Stromal cell of bone marrow (primary cell): ENCODE measurements at regions not wholly inside any gene's neighbourhood (a gene's known extent, or its start where the extent isn't known, plus 50 kb on each side); places are given as distances from the start of the nearest gene placed in this dataset.
"Not testable (repeated sequence)": the region's sequence is repeated elsewhere in the genome, so short reads cannot be mapped to it uniquely, and the experiment has no call there.

ENCODE experiments used
- DNase-seq: peaks from one replicate; pipeline ENCODE4 v3.0.0-alpha.2; 2012; ENCODE audit warnings: low read depth

DNA sequence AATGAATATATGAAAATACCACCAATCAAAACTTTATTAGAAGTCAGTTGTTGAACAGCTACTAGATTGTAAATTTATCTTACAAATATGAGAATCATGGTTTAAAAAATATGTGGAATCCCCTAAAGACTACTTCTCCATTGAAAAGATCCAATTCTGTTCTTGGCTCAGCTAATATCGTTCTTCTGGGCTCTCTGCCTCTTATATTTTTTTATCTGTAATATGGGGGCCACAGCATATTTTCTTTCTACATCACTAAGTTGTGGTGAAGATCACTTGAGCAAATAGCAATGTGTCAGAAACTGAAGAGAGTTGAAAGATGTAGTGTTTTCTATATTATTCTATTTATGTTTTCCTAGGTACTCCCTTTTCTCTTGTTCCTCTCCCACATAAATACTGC is 198.1 kb downstream of the FZD1 start:
- DNase-seq = peak; percentile 41

DNA sequence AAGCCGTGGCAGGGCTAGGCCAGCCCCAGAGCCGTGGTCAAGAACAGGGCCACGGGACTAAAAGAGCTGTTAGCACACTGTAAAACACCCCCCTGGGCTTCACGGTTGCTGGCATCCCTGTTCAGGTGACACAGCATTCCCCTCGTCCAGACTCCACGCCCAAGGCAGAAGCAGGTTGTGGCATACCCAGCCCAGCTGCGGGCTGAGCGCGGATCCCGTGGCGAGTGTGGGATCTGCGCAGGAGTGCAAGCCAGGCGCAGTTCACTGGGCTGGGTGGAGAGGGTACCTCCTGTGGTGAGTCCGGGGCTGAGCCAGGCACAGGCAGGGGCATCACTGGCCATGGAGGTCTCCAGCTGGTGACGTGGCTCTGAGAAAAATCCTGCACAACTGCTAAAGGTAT is 199.1 kb downstream of the FZD1 start:
- no peak for DNase-seq

DNA sequence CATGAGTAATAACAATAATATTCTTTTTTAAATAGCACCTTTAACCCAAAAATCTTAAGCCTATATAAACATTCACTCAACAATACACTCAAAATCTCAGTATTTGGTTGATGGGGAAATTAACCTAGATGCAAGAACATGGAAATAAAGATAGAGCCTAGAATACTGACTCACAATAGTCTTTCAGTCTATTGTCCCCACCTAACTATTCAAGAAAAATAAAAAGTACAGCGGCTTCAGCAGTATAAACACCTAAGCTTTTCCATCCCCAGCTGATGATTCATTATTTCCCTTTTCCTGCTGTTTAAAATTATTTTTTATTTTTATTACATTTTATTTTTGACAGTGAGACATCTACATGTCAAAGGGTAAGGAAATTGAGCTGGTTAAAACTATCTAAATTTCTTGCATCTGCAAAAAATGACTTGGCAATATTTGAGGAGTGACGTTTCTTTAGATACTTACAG is 201.4 kb downstream of the FZD1 start:
- DNase-seq = peak; percentile 64

DNA sequence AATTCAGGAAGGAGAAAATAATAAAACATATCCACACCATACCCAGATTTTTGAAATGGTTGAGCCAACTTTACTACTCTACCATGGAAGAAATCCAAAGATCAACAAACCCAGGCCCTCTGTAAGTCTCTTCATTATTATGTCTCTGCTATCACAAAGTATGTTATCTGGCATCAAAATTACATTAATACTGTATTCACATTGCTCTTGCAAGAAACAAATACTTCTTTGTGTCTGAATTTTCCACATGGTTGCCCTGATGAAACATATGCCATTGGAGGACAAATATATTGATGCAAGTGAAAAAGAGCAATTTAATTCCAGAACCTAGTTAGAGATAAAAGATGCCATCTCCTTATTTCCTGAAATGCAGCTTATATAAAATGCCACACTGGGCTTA is 204.0 kb downstream of the FZD1 start:
- DNase-seq = no peak

DNA sequence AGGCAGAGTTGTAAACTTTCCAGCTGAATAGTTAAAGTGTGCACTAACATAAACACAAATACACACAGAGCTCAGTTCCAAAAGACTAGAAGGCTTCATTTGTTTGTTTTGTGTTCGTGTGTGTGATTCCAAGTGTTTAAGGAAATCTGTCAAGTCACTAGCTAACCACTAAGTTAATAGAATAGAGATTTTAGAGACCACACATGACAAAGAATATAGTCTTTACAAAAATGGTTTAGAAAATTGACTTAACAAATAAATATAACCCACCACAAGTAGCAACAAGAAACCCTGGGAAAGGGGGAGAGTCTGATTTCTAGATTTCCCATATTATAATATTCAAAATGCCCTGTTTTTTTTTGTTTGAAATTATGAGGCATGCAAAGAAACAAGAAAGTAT is 209.4 kb downstream of the FZD1 start:
- no peak for DNase-seq

DNA sequence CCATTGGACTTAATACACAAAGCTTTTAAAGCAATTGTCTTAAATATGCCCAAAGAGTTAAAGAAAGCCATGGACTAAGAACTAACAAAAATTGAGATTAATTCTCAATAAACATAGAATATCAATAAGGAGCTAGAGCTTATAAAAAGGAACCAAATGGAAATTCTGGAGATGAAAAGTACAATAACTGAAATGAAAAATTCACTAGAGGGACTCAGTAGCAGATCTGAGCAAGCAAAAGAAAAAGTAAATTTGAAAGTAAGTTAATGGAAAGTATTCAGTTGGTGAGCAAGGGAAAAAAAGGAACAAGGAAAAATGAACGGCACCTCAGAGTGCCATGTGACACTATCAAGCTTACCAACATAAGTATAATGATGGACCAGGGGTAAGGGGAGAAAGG is 209.8 kb downstream of the FZD1 start:
- no peak for DNase-seq

DNA sequence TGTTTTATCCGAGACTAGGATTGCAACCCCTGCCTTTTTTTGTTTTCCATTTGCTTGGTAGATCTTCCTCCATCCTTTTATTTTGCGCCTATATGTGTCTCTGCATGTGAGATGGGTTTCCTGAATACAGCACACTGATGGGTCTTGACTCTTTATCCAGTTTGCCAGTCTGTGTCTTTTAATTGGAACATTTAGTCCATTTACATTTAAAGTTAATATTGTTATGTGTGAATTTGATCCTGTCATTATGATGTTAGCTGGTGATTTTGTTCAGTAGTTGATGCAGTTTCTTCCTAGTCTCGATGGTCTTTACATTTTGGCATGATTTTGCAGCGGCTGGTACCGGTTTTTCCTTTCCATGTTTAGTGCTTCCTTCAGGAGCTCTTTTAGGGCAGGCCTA is 216.2 kb downstream of the FZD1 start:
- not testable (repeated sequence) for DNase-seq

DNA sequence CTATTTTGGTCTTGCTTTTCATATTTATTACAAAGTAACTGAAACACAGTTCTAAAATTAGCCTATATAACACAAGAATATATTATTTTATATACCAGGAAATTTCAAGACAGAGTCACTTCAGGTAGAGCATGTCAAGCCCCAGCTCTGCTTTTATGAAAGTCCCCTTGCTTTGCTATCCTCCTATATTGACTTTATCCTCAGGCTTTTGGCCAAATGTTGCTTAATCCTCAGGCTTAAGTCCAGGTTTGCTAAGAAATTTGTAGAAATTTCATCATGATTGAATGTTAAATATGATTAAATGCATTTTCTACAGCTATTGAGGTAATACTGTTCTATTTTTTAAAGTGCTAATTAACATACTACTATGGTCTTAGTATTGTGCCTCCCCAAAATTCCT is 227.6 kb downstream of the FZD1 start:
- no peak for DNase-seq

DNA sequence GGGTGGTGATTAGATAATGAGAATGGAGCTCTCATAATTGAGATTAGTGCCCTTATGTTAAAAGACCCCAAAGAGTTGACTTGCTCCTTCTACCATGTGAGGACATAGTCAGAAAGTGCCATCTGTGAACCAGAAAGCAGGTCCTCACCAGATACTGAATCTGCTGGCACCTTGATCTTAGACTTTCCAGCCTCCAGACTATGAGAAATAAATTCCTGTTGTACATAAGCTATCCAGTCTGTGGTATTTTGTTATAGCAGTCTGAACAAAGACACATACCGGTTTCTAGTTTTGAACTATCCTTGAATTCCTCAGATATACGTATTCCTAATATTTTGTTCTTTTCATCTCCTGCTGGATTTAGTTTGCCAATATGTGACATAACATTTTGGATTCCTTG is 228.1 kb downstream of the FZD1 start:
- no peak for DNase-seq

DNA sequence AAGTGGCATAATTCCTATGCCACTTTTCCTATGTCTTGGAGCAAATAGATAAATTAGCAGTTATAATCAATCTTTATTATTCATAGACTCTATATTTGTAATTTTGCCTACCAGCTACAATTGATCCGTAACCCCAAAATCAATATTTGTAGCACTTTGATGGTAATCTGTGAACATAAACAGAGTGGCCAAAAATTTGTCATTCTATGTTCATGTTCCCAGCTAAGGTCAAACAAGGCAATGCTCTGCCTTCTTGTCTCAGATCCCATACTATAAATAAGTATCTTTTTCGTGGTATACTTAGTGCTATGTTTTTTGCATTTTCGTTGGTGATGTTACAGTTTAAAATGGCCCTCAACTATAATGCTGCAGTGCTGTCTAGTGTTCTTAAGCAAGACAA is 228.5 kb downstream of the FZD1 start:
- DNase-seq = no peak

DNA sequence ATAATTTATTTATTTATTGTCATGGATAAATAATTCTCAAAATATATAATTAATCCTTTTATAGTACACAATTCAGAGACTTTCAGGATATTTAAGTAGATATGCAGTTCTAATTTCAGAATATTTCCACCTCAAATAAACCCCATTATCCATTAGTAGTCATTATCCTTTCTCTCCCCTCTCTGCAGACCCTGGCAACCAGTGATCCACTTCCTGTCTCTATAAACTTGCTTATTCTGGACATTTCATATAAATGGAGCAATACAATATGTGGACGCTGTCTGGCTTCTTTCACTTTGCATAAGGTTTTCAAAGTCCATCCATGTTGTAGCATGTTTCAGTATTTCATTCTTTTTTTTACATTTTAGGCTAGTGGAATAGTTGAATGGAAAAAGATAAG is 230.2 kb downstream of the FZD1 start:
- no peak for DNase-seq

DNA sequence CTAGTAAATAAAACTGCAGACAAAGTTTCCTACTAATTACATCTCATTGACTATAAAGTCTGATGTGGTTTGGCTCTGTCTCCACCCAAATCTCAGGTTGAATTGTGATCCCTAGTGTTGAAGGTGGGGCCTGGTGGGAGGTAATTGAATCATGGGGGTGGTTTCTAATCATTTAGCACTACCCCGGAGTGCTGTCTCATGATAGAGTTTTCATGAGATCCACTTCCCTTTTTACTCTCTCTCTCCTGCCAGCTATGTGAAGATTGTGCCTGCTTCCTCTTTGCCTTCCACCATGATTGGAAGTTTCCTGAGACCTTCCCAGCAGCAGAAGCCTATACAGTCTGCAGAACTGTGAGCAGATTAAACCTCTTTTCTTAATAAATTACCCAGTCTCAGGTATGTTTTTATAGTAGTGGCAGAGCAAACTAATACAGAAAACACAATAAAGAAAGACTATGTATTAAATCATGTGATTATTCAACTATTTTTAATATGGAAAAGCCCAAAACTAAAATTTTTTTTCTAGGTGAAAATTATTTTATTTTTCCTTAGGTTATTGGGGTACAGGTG is 232.1 kb downstream of the FZD1 start:
- DNase-seq = no peak

DNA sequence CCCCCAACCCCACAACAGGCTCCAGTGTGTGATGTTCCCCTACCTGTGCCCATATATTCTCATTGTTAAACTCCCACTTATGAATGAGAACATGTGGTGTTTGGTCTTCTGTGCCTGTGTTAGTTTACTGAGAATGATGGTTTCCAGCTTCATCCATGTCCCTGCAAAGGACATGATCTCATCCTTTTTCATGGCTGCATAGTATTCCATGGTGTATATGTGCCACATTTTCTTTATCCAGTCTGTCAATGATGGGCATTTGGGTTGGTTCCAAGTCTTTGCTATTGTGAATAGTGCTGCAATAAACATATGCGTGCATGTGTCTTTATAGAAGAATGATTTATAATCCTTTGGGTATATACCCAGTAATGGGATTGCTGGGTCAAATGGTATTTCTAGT is 233.0 kb downstream of the FZD1 start:
- DNase-seq = not testable (repeated sequence)

DNA sequence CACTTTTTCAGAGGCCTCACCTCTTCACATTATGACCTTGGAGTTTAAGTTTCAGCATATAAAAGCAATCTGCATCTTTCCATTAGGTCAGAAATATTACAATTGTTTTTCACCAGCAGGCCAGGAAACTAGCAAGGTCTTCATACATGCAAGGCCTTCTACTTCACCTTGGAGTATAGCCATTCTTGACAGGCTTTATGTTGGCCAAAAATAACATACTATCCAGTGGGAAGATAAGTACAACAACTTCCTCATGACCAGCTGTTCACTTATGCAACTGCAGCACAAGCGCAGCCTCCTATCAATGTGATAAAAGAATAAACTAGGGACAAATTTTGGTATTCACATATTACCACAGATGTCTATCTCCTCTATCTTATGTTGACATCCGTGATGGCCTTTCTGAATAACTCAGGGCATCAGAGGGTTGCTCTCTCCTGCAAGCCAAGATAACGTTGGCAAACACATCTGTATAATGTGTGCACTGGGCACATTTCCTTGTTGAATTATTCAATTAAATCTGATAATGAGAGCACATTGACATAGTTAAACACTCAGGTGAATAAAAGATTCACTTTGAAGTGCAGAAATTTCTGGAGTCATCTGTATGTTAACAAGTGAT is 239.8 kb downstream of the FZD1 start:
- no peak for DNase-seq

DNA sequence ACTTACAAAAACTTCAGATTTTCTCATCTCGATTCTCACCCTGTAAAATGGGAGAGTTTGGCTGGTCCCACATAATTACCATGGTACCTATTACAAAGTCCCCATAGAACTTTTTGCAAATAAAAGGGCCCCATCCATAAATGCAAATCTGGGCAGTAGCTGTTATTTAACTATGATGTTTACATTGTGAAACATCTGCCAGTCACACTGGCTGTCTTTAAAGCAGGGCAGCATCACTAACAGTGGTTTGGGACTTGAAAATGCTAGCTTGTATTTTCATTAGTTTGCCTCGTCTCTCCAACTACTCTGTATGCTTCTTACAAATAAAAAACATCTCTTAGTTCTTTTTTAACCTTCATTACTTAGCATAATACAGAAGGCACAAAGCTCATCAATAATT is 240.7 kb downstream of the FZD1 start:
- no peak for DNase-seq

DNA sequence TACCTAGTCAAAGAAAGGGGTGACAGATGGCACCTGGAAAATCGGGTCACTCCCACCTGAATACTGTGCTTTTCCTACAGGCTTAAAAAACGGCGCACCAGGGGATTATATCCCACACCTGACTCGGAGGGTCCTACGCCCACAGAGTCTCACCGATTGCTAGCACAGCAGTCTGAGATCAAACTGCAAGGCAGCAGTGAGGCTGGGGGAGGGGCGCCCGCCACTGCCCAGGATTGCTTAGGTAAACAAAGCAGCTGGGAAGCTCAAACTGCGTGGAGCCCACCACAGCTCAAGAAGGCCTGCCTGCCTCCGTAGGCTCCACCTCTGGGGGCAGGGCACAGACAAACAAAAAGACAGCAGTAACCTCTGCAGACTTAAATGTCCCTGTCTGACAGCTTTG is 242.7 kb downstream of the FZD1 start:
- DNase-seq = not testable (repeated sequence)

DNA sequence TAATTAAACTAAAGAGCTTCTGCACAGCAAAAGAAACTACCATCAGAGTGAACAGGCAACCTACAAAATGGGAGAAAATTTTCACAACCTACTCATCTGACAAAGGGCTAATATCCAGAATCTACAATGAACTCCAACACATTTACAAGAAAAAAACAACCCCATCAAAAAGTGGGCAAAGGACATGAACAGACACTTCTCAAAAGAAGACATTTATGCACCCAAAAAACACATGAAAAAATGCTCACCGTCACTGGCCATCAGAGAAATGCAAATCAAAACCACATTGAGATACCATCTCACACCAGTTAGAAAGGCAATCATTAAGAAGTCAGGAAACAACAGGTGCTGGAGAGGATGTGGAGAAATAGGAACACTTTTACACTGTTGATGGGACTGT is 247.6 kb downstream of the FZD1 start:
- not testable (repeated sequence) for DNase-seq

DNA sequence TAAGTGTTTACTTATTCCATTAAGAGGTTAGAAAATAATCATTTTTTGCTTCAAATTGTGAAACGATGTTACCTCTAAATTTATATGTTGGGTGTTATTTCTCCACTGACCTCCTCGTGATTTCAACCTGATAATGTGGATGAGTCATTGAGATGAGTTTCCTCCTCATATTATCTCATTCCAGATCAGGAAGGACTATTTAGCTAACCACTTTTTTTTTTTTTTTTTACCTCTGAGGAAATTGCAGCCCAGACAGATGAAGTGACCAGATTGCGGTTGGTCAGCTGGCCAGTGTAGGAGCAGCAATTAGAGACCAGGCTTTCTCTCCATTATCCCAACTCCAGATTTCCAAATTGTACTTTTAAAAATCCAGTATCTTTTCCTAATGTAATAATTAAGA is 248.7 kb downstream of the FZD1 start:
- no peak for DNase-seq

DNA sequence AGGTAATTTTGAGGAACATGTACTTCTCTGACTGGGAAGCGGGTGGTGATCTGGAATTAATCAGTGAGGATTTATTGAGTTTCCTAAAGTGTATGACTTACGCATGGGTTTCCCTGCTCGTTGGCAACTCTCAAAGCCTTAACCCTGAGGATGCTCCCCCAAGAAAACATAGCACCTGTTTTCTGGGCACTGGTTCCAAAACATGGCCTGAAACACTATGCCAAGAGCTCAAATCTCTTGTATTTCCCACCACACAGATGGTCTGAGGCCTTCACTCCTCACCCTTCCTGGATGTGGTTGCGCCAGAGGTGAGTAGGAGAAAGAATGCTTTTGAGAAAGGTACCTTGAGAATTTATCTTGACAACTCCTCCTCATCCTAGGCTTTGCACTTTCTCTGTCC is 250.4 kb downstream of the FZD1 start:
- no peak for DNase-seq

DNA sequence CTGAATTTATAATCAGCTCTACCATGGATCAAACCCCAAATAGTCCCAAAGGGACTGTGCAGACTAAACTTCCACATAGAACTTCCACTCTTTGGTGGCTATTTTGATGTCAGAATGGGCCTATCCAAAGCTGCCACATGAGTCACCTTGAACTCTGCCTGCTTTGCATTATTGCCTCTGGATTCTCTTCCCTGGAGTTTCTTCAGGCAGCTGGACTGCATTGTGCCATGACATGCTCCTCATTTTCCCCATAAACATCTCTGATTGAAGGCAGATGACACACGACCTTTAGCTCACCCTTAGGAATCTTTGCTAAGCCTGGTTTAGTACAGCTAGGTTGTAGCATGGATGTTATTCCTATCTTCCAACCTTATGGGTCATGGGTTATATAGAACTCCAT is 251.7 kb downstream of the FZD1 start:
- DNase-seq = no peak

DNA sequence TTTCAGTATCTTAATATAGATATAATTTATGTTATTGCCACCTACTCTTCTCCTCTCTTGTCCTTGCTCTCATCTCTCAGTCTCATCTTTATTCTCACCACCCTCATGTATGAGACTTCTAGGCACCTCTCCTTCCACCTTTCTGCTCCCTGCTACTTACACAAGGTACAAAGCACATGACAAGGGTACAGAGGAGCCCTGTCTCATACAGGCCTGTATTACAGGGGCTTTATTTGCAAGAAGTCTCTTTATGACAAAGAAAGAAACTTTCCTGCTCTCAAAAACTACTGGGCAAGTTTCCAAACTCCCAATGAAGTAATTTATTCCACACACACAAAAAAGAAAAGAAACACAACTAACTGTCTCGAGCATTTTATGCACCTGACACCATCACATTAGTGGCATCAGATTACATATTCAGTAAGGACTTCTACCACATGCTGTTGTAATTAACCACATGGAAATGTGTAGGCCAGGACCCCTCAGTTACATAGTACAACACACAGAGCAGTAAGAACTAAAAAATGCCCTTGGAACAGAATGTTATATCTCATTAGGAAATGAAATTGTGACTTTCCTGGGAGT is 253.1 kb downstream of the FZD1 start:
- no peak for DNase-seq

DNA sequence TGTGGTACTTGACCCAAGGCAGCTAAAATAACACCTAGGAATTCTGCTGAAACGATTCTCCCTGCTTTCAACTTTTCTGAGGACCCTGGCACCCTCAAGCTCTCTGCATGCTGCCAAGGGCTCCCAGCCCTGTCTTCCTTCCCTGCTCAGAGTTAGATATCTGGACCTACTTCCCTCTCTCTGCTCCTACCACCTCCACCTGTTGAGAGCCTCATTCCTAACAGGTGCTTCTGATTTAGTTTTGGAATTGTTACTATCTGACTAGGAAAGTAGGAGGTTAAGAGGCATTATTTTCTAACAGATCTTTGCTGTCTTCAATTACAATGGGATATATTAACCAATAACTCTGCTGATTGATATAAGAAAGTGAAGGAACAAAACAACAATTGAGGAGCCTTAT is 253.8 kb downstream of the FZD1 start:
- no peak for DNase-seq

DNA sequence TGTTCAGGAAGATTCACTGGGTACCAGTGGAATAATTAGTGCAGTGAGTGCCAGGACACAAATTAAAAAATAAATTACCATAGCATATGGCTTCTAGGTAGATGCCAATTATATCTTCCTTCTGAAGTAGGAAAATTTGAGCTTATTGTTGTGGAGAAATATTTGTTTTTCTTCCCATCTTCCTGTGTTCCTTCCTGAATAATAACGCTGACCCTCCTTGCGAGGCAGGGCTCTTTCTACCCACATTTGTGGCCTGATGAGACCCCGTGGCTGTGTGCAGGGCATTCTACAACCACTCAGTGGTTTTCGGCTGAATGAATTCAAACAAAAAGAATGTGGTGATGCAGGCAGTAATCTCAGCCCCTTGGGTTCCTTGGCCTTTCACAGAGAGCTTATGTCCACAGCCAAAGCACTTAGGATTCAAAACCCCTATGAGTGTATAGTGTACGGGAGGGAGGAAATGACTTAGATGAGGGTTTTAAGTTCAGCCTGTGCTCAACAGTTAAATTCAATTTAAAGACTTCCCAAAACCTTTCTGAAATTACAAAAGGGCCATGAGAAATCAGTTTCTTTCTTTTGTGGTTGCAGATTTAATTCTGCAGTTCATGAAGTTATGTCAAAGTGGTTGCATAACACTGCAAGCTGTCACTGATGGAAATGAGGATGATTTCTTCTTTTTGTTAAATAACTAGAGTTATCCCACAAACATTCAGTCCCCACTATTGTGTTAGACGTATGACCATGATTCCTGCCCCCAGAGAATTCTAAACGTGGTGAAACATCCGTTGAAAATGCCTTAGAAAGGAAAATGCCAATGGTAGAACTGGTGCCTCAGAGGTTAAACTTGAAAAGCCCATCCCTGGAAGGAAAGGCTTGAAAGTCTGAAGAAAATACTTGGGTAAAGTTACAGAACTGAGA is 255.3 kb downstream of the FZD1 start:
- peak; percentile 95 for DNase-seq
